Cardiac muscle cell (in vitro differentiated cells and primary cell): ENCODE measurements at regions not wholly inside any gene's neighbourhood (a gene's known extent, or its start where the extent isn't known, plus 50 kb on each side); places are given as distances from the start of the nearest gene placed in this dataset.
A peak's percentile ranks its signal among the peaks of the same experiment; 100 is the strongest.

Experiments used
- DNase-seq, 2 donors: peaks; one replicate each; pipeline versions ENCODE4 v3.0.0 to v3.0.0-alpha.2; 2010 to 2017; ENCODE audit warnings: low read depth in 1 of 2, low spot score in 1 of 2
- H3K27ac ChIP-seq: fragments of 200-600 bp; sonication (generic); 2 replicates; pipeline ENCODE4 v1.5.1; 2016
- H3K27me3 ChIP-seq: fragments of 200-600 bp; sonication (generic); 2 replicates; pipeline ENCODE4 v1.6.0; 2016; ENCODE audit warnings: control low read depth
- H3K36me3 ChIP-seq: fragments of 200-600 bp; sonication (generic); 2 replicates; pipeline ENCODE4 v1.5.1; 2016; ENCODE audit warnings: control low read depth
- H3K4me1 ChIP-seq: fragments of 200-600 bp; sonication (generic); 2 replicates; pipeline ENCODE4 v1.8.1; 2017; ENCODE audit warnings: low read depth, mild to moderate bottlenecking, mixed run types
- H3K4me3 ChIP-seq: fragments of 200-600 bp; sonication (generic); 2 replicates; pipeline ENCODE4 v1.5.1; 2016; ENCODE audit warnings: mild to moderate bottlenecking
- H3K9me3 ChIP-seq: fragments of 200-600 bp; sonication (generic); 2 replicates; pipeline ENCODE4 v1.5.1; 2017; ENCODE audit warnings: low read depth, mild to moderate bottlenecking, control low read depth
- CTCF ChIP-seq: IDR thresholded peaks from 2 replicates; pipeline ENCODE4 v1.5.1; 2012; ENCODE audit warnings: low read depth, mild to moderate bottlenecking, low read length

DNA sequence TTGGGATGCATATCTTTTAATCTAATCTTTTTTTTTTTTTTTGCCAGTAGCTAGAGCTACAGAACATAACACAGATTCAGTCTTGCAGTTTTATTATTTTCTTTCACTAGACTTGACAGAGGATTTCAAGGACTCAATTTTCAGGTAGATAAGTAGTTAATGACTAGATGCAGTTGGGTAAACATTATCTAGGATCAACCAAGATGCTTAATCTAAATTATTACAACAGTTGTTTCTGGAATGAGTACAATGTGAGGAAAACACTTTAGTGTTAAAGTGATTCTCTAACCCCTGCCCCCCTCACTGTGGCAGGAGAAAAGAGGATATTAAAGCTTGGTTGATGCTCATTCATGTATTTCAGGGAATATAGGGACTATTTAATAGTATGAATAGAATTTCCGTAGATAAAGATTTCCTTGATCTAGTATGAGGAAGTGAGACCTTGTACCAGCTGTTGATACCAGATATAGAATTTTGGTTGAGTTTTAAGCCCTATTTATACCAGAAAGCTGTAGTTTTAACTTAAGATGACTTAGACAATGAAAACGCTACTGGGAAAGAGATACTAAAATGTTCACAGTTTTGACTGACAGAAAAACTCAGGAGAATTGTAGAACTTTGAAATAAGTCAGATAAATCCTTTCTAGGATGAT, 389.0 kb upstream of the C2CD4B start:
- no peaks in the 10 kb centered on the region for H3K36me3 ChIP-seq
- no peak for DNase-seq
- H3K27ac ChIP-seq = no peak overlapping the region
- no peaks in the 10 kb centered on the region for H3K27me3 ChIP-seq
- no peak for TF ChIP-seq CTCF
- H3K4me1 ChIP-seq = peaks cover 7% of the 10 kb centered on the region
- H3K4me3 ChIP-seq = no peak overlapping the region
- no peaks in the 10 kb centered on the region for H3K9me3 ChIP-seq

DNA sequence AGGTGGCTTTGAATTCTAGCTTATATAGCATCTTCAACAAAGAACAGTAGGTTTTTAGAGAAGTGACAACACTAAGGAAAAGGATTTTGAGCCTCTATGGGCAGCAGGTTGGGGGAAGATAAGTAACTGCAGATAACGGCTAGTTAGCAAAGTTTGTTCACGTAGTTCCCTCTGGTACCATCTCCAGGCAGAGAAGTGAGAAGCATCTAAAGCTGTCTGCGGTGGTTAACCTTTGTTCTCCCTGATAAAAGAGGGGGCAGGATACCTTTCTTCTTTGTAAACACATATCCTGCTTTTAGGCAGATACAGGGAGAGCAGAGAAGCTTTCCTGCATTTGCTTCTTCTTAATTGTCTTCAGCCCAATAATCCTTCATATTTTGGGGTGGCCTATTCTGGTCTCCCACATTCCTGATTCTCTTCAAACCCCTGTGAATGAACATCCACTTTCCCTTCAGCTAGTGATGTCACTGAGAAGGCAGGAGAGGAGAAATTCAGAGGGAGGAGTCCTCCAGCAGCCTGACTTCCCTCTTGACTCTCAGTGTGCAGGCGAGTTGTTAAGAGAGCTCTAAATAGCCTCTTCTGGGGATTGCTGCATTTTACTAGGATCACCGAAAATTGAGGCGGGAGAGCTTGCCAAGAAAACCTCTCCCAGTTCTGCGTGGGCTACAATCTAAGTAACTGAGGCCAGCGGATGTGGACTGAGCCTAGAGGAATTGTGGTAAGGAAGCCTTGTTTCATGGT, 393.7 kb upstream of the C2CD4B start:
- peak; percentile 41 to 80 for DNase-seq
- H3K36me3 ChIP-seq = no peaks in the 10 kb centered on the region
- no peak overlapping the region for H3K4me3 ChIP-seq
- no peaks in the 10 kb centered on the region for H3K9me3 ChIP-seq
- TF ChIP-seq CTCF = no peak
- no peaks in the 10 kb centered on the region for H3K27me3 ChIP-seq
- no peak overlapping the region for H3K27ac ChIP-seq
- H3K4me1 ChIP-seq = peaks cover 12% of the 10 kb centered on the region

DNA sequence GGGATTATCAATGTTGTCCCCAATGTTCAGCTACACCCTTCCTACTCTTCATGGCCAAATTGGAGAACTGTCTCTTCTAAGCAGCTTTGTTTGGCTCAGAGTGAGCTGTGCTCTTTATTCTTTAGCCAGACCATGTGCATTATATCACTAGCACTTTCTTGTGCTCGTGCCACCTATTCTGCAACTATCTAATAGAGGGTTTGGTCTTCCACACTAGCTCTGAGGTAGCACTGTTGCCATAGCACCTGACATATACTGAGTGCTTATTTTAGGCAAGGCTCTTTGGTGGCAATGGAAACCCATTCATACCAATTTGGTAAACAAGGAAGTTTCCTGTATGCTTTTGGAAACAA, 394.3 kb upstream of the C2CD4B start:
- DNase-seq = no peak
- H3K4me1 ChIP-seq = peaks cover 12% of the 10 kb centered on the region
- no peaks in the 10 kb centered on the region for H3K27me3 ChIP-seq
- TF ChIP-seq CTCF = no peak
- H3K4me3 ChIP-seq = no peak overlapping the region
- H3K9me3 ChIP-seq = no peaks in the 10 kb centered on the region
- no peaks in the 10 kb centered on the region for H3K36me3 ChIP-seq
- no peak overlapping the region for H3K27ac ChIP-seq

GRCh38 chr15:62561059-62561519, 396.0 kb upstream of the C2CD4B start:
- Histone ChIP-seq H3K4me3 (no peak overlapping the region), H3K9me3 (no peaks in the 10 kb centered on the region), H3K4me1 (peaks cover 17% of the 10 kb centered on the region), H3K36me3 (no peaks in the 10 kb centered on the region), H3K27me3 (no peaks in the 10 kb centered on the region), H3K27ac (no peak overlapping the region)
- no peak for DNase-seq
- no peak for TF ChIP-seq CTCF

- no peak for DNase-seq
- no peak overlapping the region for H3K27ac ChIP-seq
- no peaks in the 10 kb centered on the region for H3K36me3 ChIP-seq
- H3K27me3 ChIP-seq = no peaks in the 10 kb centered on the region
- TF ChIP-seq CTCF = no peak
- H3K4me3 ChIP-seq = no peak overlapping the region
- H3K9me3 ChIP-seq = no peaks in the 10 kb centered on the region
- peaks cover 17% of the 10 kb centered on the region for H3K4me1 ChIP-seq
These were observed 396.5 kb upstream of the C2CD4B start for GRCh38 chr15:62561571-62561970.
